ENCODE measurements at regions not wholly inside any gene's neighbourhood (a gene's known extent, or its start where the extent isn't known, plus 50 kb on each side); places are given as distances from the start of the nearest gene placed in this dataset. TPM values are rescaled to one million over a fixed set of nuclear protein-coding genes. Genes with fewer than 3 reads are reported as not detected.
"Not testable (repeated sequence)": the region's sequence is repeated elsewhere in the genome, so short reads cannot be mapped to it uniquely, and the experiment has no call there.

- no peak for DNase-seq (ENCODE audit: low spot score)
Measured at GRCh38 chrX:123075947-123076561, 108.0 kb upstream of the GRIA3 start.

GRCh38 chrX:123077631-123078030 is 106.4 kb upstream of the GRIA3 start:
- DNase-seq (ENCODE audit: low spot score): no peak

GRCh38 chrX:123080065-123080464 is 104.0 kb upstream of the GRIA3 start:
- DNase-seq (ENCODE audit: low spot score): no peak

GRCh38 chrX:123081776-123082175 is 102.3 kb upstream of the GRIA3 start:
- no peak for DNase-seq (ENCODE audit: low spot score)

- no peak for DNase-seq (ENCODE audit: low spot score)
Measured at GRCh38 chrX:123083924-123084323, 100.2 kb upstream of the GRIA3 start.

- no peak for DNase-seq (ENCODE audit: low spot score)
Measured at GRCh38 chrX:123084797-123085196, 99.3 kb upstream of the GRIA3 start.

- DNase-seq (ENCODE audit: low spot score): no peak
Measured at GRCh38 chrX:123085311-123085940, 98.7 kb upstream of the GRIA3 start.

- DNase-seq (ENCODE audit: low spot score): no peak
Measured at GRCh38 chrX:123086768-123087167, 97.3 kb upstream of the GRIA3 start.

GRCh38 chrX:123087326-123087725 is 96.8 kb upstream of the GRIA3 start:
- DNase-seq (ENCODE audit: low spot score): no peak

GRCh38 chrX:123088331-123088730 is 95.7 kb upstream of the GRIA3 start:
- DNase-seq (ENCODE audit: low spot score): no peak

- DNase-seq (ENCODE audit: low spot score): no peak
Measured at GRCh38 chrX:123088930-123089329, 95.1 kb upstream of the GRIA3 start.

GRCh38 chrX:123093792-123094191 is 90.3 kb upstream of the GRIA3 start:
- no peak for DNase-seq (ENCODE audit: low spot score)

GRCh38 chrX:123108513-123109427 is 75.3 kb upstream of the GRIA3 start:
- DNase-seq (ENCODE audit: low spot score): no peak

- no peak for DNase-seq (ENCODE audit: low spot score)
Measured at GRCh38 chrX:123121241-123121640, 62.8 kb upstream of the GRIA3 start.

- DNase-seq (ENCODE audit: low spot score): not testable (repeated sequence)
Measured at GRCh38 chrX:123129805-123130204, 54.3 kb upstream of the GRIA3 start.

Small RNAs in the stretch of these regions (microRNA-seq; reads per million reads assigned to microRNA genes)
- gene MIR3672 (ENCODE audit: borderline number of aligned reads): not detected
